Neuronal stem cell (in vitro differentiated cells): ENCODE measurements at regions not wholly inside any gene's neighbourhood (a gene's known extent, or its start where the extent isn't known, plus 50 kb on each side); places are given as distances from the start of the nearest gene placed in this dataset.

ENCODE experiments used
- DNase-seq: peaks from one replicate; pipeline ENCODE4 v3.0.0-alpha.2; 2013; ENCODE audit warnings: low spot score
- H2AFZ ChIP-seq: one replicate; pipeline ENCODE4 v1.6.1; 2013; ENCODE audit warnings: mild to moderate bottlenecking, low read length, inconsistent platforms
- H2AK5ac ChIP-seq: 2 replicates; pipeline ENCODE4 v1.6.1; 2013; ENCODE audit warnings: low read depth, mild to moderate bottlenecking, inconsistent platforms, low read length, moderate library complexity, mixed read lengths
- H2BK120ac ChIP-seq: 2 replicates; pipeline ENCODE4 v1.6.1; 2013; ENCODE audit warnings: low read depth, mild to moderate bottlenecking, inconsistent platforms, low read length, moderate library complexity, mixed read lengths
- H2BK12ac ChIP-seq: one replicate; pipeline ENCODE4 v1.6.1; 2013; ENCODE audit warnings: low read length, inconsistent platforms
- H2BK15ac ChIP-seq: 2 replicates; pipeline ENCODE4 v1.6.1; 2013; ENCODE audit warnings: mild to moderate bottlenecking, low read length, inconsistent platforms, mixed read lengths
- H2BK5ac ChIP-seq: one replicate; pipeline ENCODE4 v1.6.1; 2013; ENCODE audit warnings: inconsistent platforms, mild to moderate bottlenecking, low read length, moderate library complexity
- H3K14ac ChIP-seq: one replicate; pipeline ENCODE4 v1.6.1; 2013; ENCODE audit warnings: low read length, inconsistent platforms
- H3K18ac ChIP-seq: 2 replicates; pipeline ENCODE4 v1.6.1; 2013; ENCODE audit warnings: low read length, inconsistent platforms
- H3K23ac ChIP-seq: 2 replicates; pipeline ENCODE4 v1.6.1; 2013; ENCODE audit warnings: low read depth, mild to moderate bottlenecking, mixed read lengths, low read length, inconsistent platforms; ENCODE audit not compliant: poor library complexity
- H3K27ac ChIP-seq: replicated peaks from 3 replicates; pipeline ENCODE4 v1.5.1; 2013; ENCODE audit warnings: low read length, inconsistent platforms
- H3K27me3 ChIP-seq, 3 experiments: 2 replicates each; pipeline ENCODE4 v1.6.1; 2013; ENCODE audit warnings: low read length in 3 of 3, mild to moderate bottlenecking in 2 of 3, inconsistent platforms in 1 of 3, low read depth in 1 of 3, mixed read lengths in 1 of 3, moderate library complexity in 1 of 3; ENCODE audit not compliant: control insufficient read depth in 3 of 3, insufficient read depth in 3 of 3
- H3K36me3 ChIP-seq, 2 donors: replicated peaks in 1 of 2; 2 replicates each; pipeline ENCODE4 v1.6.1; 2013; ENCODE audit warnings: low read length in 2 of 2; ENCODE audit not compliant: control insufficient read depth in 2 of 2, insufficient read depth in 2 of 2
- H3K4ac ChIP-seq: 2 replicates; pipeline ENCODE4 v1.6.1; 2013; ENCODE audit warnings: inconsistent platforms, mild to moderate bottlenecking, low read length, moderate library complexity
- H3K4me1 ChIP-seq, 2 donors: 1 replicate in 1 of 2; 2 replicates in 1 of 2; pipeline ENCODE4 v1.6.1; 2013; ENCODE audit warnings: low read length in 2 of 2, low read depth in 1 of 2; ENCODE audit not compliant: control insufficient read depth in 2 of 2, insufficient read depth in 1 of 2
- H3K4me2 ChIP-seq: one replicate; pipeline ENCODE4 v1.6.1; 2013; ENCODE audit warnings: mild to moderate bottlenecking, low read length, inconsistent platforms; ENCODE audit not compliant: insufficient read depth, poor library complexity, severe bottlenecking
- H3K4me3 ChIP-seq, 2 donors: 2 replicates each; pipeline ENCODE4 v1.5.1; 2013; ENCODE audit warnings: low read length in 2 of 2, mild to moderate bottlenecking in 2 of 2, inconsistent platforms in 1 of 2, moderate library complexity in 1 of 2
- H3K79me1 ChIP-seq: one replicate; pipeline ENCODE4 v1.6.1; 2013; ENCODE audit warnings: low read depth, mild to moderate bottlenecking, inconsistent platforms, low read length, moderate library complexity
- H3K9ac ChIP-seq: one replicate; pipeline ENCODE4 v1.6.1; 2013; ENCODE audit warnings: mild to moderate bottlenecking, low read depth, low read length, inconsistent platforms; ENCODE audit not compliant: poor library complexity
- H3K9me3 ChIP-seq, 2 donors: replicated peaks in 1 of 2; 2 replicates each; pipeline versions ENCODE3 to v1.6.1; 2013; ENCODE audit warnings: low read length in 2 of 2, mild to moderate bottlenecking in 2 of 2, inconsistent platforms in 1 of 2, low read depth in 1 of 2, mixed read lengths in 1 of 2, moderate library complexity in 1 of 2; ENCODE audit not compliant: control insufficient read depth in 2 of 2, insufficient read depth in 1 of 2
- H4K8ac ChIP-seq: one replicate; pipeline ENCODE4 v1.6.1; 2013; ENCODE audit warnings: low read depth, mild to moderate bottlenecking, inconsistent platforms, low read length, moderate library complexity
- H4K91ac ChIP-seq: one replicate; pipeline ENCODE4 v1.6.1; 2013; ENCODE audit warnings: low read length, low read depth, mild to moderate bottlenecking, inconsistent platforms; ENCODE audit not compliant: poor library complexity
- WGBS, 2 donors: extraction: QIAGEN DNeasy Blood & Tissue Kit; methylation state at CpG; one replicate each; pipeline ENCODE4 v1.1.7; 2013; ENCODE audit warnings: missing lambda C conversion rate in 2 of 2, mixed read lengths in 1 of 2; ENCODE audit not compliant: insufficient read length in 2 of 2, insufficient replicate concordance in 1 of 2; ENCODE audit errors: extremely low coverage in 2 of 2; 5-methylcytosine and 5-hydroxymethylcytosine counted together

GRCh38 chr10:4699950-4700730, 125.9 kb upstream of the AKR1E2 start:
- Histone ChIP-seq H4K91ac (no peak overlapping the region), H2BK5ac (no peak overlapping the region), H3K4me1 (peaks cover 3 to 5% of the 10 kb centered on the region in 2 donors), H3K27ac (no peak overlapping the region), H2BK15ac (no peak overlapping the region), H2AK5ac (no peak overlapping the region), H3K23ac (no peak overlapping the region), H3K9ac (no peak overlapping the region), H3K18ac (no peak overlapping the region), H2AFZ (no peak overlapping the region), H3K79me1 (no peaks in the 10 kb centered on the region), H4K8ac (no peak overlapping the region), H3K36me3 (no peaks in the 10 kb centered on the region), H3K27me3 (no peaks in the 10 kb centered on the region), H3K4me3 (no peak overlapping the region), H2BK12ac (no peak overlapping the region), H3K9me3 (no peaks in the 10 kb centered on the region), H2BK120ac (no peak overlapping the region), H3K14ac (no peak overlapping the region), H3K4me2 (no peak overlapping the region), H3K4ac (no peak overlapping the region)
- DNase-seq = no peak
- no CpG with 5 or more reads among the region's 3 CpGs for WGBS, 2 donors

DNA sequence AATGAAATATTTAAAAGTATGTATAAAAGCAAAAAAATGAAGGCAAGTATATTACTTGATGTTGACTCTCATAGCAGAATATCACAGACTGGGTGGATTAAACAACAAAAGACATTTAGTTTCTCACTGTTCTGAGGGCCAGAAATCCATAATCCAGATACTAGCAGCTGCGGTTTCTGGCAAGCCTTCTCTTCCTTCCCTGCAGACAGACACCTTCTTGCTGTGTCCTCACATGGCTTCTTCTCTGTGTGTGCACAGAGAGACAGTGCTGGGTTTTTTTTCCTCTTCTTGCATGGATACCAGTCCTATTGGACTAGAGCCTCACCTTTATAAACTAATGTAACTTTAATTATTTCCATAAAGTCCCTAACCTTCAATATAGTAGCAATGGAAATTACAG, 127.9 kb upstream of the AKR1E2 start:
- no peaks in the 10 kb centered on the region for H3K36me3 ChIP-seq
- no peak overlapping the region for H3K14ac ChIP-seq

GRCh38 chr10:4696186-4696585, 129.8 kb upstream of the AKR1E2 start:
- no peak overlapping the region for H3K14ac ChIP-seq
- H3K23ac ChIP-seq = no peak overlapping the region
- no peak overlapping the region for H3K9ac ChIP-seq

More for the DNA sequence above, 127.9 kb upstream of the AKR1E2 start:
- Histone ChIP-seq H3K9me3 (no peaks in the 10 kb centered on the region), H3K9ac (no peak overlapping the region), H2AFZ (no peak overlapping the region), H2AK5ac (no peak overlapping the region), H4K91ac (no peak overlapping the region), H3K18ac (no peak overlapping the region), H2BK12ac (no peak overlapping the region), H4K8ac (no peak overlapping the region), H3K27me3 (no peaks in the 10 kb centered on the region), H3K23ac (no peak overlapping the region), H2BK15ac (no peak overlapping the region), H3K4ac (no peak overlapping the region), H3K27ac (no peak overlapping the region), H2BK5ac (no peak overlapping the region), H3K4me2 (no peak overlapping the region), H3K79me1 (no peaks in the 10 kb centered on the region), H3K4me3 (no peak overlapping the region), H3K4me1 (peaks cover 3 to 5% of the 10 kb centered on the region in 2 donors), H2BK120ac (no peak overlapping the region)
- DNase-seq = no peak
- no CpG with 5 or more reads among the region's 1 CpG for WGBS, 2 donors

GRCh38 chr10:4693967-4694366, 132.0 kb upstream of the AKR1E2 start:
- Histone ChIP-seq H3K4me2 (no peak overlapping the region), H3K9ac (no peak overlapping the region), H2BK12ac (no peak overlapping the region), H3K14ac (no peak overlapping the region), H2BK15ac (no peak overlapping the region), H3K23ac (no peak overlapping the region), H2AFZ (no peak overlapping the region), H2BK5ac (no peak overlapping the region), H3K27me3 (no peaks in the 10 kb centered on the region), H3K36me3 (no peaks in the 10 kb centered on the region), H4K91ac (no peak overlapping the region), H3K9me3 (no peaks in the 10 kb centered on the region), H3K4ac (no peak overlapping the region), H3K4me1 (no peaks in the 10 kb centered on the region), H3K4me3 (no peak overlapping the region), H4K8ac (no peak overlapping the region), H3K79me1 (no peaks in the 10 kb centered on the region), H2AK5ac (no peak overlapping the region), H3K27ac (no peak overlapping the region), H2BK120ac (no peak overlapping the region), H3K18ac (no peak overlapping the region)
- WGBS, 2 donors = no CpG with 5 or more reads among the region's 4 CpGs
- no peak for DNase-seq

More at GRCh38 chr10:4696186-4696585, 129.8 kb upstream of the AKR1E2 start:
- no CpG with 5 or more reads among the region's 3 CpGs for WGBS, 2 donors
- H4K8ac ChIP-seq = no peak overlapping the region
- no peaks in the 10 kb centered on the region for H3K36me3 ChIP-seq
- H2AFZ ChIP-seq = no peak overlapping the region
- H3K4me3 ChIP-seq = no peak overlapping the region
- peaks cover 3 to 4% of the 10 kb centered on the region in 2 donors for H3K4me1 ChIP-seq
- no peak overlapping the region for H2BK120ac ChIP-seq
- H2BK12ac ChIP-seq = no peak overlapping the region
- H3K4me2 ChIP-seq = no peak overlapping the region
- H3K79me1 ChIP-seq = no peaks in the 10 kb centered on the region
- H3K27me3 ChIP-seq = no peaks in the 10 kb centered on the region
- H4K91ac ChIP-seq = no peak overlapping the region
- no peak overlapping the region for H3K27ac ChIP-seq
- no peak overlapping the region for H3K18ac ChIP-seq
- no peak overlapping the region for H2AK5ac ChIP-seq
- no peak for DNase-seq
- no peak overlapping the region for H3K4ac ChIP-seq
- no peak overlapping the region for H2BK5ac ChIP-seq
- H2BK15ac ChIP-seq = no peak overlapping the region
- H3K9me3 ChIP-seq = no peaks in the 10 kb centered on the region
